Smooth muscle cell of the brain vasculature (primary cell): ENCODE measurements at regions not wholly inside any gene's neighbourhood (a gene's known extent, or its start where the extent isn't known, plus 50 kb on each side); places are given as distances from the start of the nearest gene placed in this dataset.
"Not testable (repeated sequence)": the region's sequence is repeated elsewhere in the genome, so short reads cannot be mapped to it uniquely, and the experiment has no call there.

Experiments
- DNase-seq: peaks from one replicate; pipeline ENCODE4 v3.0.0-alpha.2; 2012; ENCODE audit warnings: low read depth, low spot score

DNA sequence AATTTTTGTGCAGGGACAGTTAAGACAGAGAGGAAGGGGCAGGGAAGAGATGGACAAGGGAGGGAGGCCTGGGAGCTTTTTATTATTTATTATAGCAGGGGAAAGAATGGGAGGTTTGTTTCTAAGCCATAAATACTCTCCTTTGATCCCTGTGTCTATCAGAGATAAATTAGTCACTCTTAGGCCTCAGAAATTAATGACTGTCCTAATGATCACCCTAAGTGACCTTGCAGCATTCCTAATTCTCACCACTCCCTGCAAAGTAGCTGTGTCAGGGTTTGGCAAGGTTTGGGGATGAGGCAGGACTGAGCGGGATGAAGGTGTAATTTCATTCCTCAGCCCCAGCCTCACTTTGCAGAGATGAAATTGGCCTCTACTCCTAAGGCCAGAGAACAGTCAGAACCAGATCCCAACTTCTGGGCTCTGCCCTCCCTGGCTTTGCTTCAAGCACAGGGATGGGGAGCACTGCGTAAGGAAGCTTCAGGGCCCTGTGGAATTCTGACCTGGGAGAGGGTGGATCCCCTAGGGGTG lies 95.0 kb downstream of the TMEM17 start:
- no peak for DNase-seq

GRCh38 chr2:62410015-62410453 lies 96.0 kb downstream of the TMEM17 start:
- no peak for DNase-seq

GRCh38 chr2:62409442-62409841 lies 96.6 kb downstream of the TMEM17 start:
- DNase-seq: no peak

DNA sequence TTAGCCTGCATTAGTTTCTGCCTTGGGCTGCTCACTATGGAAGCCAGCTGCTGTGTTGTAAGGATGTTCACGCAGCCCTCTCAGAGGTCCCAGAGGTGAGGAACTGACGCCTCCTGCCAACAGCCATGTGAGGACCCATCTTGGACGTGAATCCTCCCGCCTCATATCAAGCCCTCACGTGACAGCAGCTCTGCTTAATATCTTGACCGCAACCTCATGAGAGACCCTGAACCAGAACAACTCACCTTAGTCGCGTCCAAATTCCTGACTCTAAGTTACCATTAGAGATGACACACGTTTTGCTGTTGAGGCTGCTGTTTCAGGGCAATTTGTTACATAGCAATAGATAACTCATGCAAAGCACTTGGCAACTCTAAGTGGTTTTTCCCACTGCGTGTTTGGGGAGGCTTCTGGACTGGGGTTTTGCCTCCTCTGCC lies 97.7 kb downstream of the TMEM17 start:
- no peak for DNase-seq

GRCh38 chr2:62407838-62408237 lies 98.2 kb downstream of the TMEM17 start:
- DNase-seq: no peak

GRCh38 chr2:62407401-62407800 lies 98.6 kb downstream of the TMEM17 start:
- DNase-seq: no peak

GRCh38 chr2:62406573-62407043 lies 99.4 kb downstream of the TMEM17 start:
- no peak for DNase-seq

GRCh38 chr2:62404913-62405312 lies 101.1 kb downstream of the TMEM17 start:
- DNase-seq: no peak

- no peak for DNase-seq
Observed at GRCh38 chr2:62402156-62402555, 103.8 kb downstream of the TMEM17 start.

DNA sequence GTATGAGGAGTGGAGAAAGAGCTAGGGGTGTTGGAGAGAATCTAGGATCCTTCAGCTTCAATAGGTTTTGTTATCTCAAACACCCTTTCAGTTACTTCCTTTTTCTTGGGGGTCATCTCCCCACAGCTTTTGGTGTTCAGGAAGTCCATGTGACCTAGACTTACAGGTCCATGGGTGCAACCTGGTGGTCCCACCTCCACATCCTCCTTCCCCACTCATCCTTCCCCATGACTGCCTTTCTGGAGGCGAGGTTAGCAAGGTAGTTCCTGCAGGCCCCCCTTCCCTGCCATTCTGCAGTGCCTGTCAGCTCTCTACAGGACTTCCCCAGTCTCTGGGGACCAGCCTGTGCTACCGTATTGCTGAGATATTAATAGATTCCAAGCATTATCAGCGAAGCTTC lies 107.6 kb downstream of the TMEM17 start:
- no peak for DNase-seq

GRCh38 chr2:62396880-62397279 lies 109.1 kb downstream of the TMEM17 start:
- no peak for DNase-seq

DNA sequence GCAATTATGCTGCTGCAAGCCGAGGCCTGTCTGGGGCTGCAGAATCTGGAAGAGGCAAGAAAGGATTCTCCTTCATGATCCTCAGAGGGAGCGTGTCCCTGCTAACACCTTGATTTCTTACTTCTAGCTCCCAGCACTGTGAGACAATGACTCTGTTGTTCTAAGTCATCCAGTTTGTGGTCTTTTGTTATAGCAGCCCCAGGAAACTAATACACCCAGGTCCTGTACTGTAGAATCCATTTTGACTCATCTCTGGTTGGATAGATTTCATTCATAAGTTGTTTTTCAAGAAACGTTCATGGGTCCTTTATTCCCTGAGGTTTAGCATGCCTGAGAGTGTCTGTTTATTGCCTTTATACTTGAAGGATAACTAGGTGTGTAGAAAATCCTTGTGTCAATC lies 112.7 kb downstream of the TMEM17 start:
- DNase-seq: no peak

GRCh38 chr2:62391696-62392095 lies 114.3 kb downstream of the TMEM17 start:
- no peak for DNase-seq

DNA sequence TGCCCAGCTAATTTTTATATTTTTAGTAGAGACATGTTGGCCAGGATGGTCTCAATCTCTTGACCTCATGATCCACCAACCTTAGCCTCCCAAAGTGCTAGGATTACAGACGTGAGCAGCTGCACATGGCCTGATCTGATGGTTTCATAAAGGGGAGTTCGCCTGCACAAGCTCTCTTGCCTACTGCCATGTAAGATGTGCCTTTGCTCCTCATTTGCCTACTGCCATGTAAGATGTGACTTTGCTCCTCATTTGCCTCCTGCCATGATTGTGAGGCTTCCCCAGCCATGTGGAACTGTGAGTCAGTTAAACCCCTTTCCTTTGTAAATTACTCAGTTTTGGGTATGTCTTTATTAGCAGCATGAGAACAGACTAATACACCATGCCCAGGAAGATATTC lies 119.6 kb downstream of the TMEM17 start:
- not testable (repeated sequence) for DNase-seq

DNA sequence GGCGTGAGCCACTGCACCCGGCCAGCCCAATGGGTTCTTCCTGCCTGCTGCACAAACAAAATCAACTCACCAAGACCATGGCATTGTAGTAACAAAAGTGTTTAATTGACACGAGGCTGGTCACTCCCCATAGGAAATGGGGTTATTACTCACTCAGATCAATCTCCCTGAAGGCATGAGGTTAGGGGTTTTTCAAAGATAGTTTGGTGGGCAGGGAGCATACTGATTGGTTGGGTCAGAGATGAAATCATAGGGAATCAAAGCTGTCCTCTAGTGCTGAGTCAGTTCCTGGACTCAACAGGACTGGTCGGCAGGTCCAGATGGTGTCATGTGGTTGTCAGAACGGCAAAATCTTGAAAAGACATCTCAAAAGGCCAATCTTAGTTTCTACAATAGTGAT lies 122.1 kb downstream of the TMEM17 start:
- DNase-seq: no peak

DNA sequence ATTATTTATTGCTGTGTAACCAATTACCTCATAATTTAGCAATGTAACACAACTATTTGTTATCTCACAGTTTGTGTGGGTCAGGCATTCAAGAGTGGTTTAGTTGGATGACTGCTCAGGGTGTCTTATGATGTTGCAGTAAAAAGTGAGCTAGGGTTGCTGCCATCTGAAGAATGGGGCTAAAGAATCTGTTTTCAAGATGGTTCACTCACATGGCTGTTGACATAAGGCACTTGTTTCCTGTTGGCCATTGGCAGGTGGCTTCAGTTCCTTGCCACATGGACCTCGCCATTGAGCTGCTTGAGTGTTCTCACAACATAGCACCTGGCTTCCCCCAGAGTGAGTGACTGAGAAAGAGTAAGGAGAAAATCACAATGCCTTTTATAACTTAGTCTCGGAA lies 123.2 kb downstream of the TMEM17 start:
- DNase-seq: no peak

- DNase-seq: no peak
Observed at GRCh38 chr2:62382122-62382521, 123.9 kb downstream of the TMEM17 start.

GRCh38 chr2:62381656-62382055 lies 124.3 kb downstream of the TMEM17 start:
- no peak for DNase-seq

DNA sequence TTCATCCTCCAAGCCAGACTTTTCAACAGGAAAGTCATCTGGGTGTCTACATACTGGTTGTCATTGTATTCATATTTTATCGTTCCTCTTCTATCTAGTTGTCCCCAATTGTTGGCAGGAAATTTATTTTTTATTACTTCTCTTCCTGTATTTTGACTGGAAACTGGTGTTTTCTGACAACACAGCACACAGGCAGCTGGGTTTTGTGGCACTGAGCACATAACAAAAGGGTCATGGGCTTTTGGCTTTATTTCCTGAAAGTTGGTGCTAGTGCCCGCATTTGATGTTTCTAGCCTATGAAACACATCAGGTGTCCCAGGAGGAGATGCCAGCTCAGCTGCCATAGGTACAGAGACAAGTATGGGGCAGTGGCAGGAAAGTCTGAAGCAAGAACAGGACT lies 126.4 kb downstream of the TMEM17 start:
- no peak for DNase-seq

GRCh38 chr2:62375113-62375420 lies 130.9 kb downstream of the TMEM17 start:
- DNase-seq: no peak

DNA sequence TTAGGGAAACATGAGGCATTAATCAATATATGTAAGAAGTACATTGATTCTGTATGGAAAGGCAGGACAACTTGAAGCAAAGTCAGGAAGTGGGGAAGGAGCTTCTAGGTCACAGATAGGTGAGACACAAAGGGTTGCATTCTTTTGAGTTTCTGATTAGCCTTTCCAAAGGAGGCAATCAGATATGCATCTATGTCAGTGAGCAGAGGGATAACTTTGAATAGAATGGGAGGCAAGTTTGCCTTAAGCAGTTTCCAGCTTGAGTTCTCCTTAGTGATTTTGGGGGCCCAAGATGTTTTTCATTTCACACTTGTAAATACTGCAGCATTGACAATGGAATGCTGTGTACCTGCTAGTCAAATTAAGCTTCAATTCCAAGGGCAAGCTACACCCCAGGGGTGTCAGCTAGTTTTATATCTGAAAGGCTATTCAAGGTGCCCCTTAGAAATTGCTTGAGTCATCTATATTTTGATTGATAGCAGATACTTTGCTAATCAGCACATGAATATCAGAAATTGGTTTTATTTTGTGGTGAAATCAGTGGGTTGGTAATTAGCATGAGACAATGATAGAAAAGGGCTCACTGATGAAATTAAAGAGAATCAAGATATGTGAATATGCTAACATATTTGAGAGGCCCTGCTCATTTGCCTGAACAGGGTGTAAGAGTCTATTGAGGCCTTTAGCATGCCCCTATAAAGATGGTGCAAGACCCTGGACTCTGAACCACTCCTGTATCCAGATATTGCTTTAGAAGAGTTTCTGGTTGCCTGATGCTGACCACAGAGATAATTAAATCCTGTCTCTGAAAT lies 131.5 kb downstream of the TMEM17 start:
- no peak for DNase-seq

GRCh38 chr2:62372824-62373223 lies 133.2 kb downstream of the TMEM17 start:
- DNase-seq: no peak
